Fibroblast of mammary gland (primary cell): ENCODE measurements at regions not wholly inside any gene's neighbourhood (a gene's known extent, or its start where the extent isn't known, plus 50 kb on each side); places are given as distances from the start of the nearest gene placed in this dataset.
"Not testable (repeated sequence)": the region's sequence is repeated elsewhere in the genome, so short reads cannot be mapped to it uniquely, and the experiment has no call there.

ENCODE experiments used
- DNase-seq: peaks from one replicate; pipeline ENCODE4 v3.0.0-alpha.2; 2010; ENCODE audit warnings: low read depth
- H3K4me3 ChIP-seq: 2 replicates; pipeline ENCODE4 v1.5.1; 2011; ENCODE audit warnings: low read depth, mild to moderate bottlenecking, low read length, moderate library complexity; ENCODE audit not compliant: control insufficient read depth
- CTCF ChIP-seq: conservative IDR thresholded peaks from 2 replicates; pipeline ENCODE4 v1.5.1; 2011; ENCODE audit warnings: low read depth, low read length, inconsistent platforms; ENCODE audit not compliant: control insufficient read depth, insufficient read depth

DNA sequence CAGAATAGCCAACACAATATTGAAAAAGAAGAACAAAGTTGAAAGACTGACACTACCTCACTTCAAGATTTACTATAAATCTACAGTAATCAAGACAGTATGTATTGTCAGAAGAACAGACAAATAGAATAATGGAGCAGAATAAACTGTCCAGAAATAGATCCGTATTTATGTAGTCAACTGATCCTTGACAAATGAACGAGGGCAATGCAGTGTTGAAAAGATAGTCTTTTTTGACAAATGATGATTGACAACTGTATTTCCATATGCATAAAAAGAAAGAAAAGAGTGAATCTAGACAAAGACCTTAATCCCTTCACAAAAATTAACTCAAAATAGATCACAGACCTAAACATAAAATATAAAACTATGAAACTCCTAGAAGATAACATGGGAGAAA, 767.1 kb downstream of the KCNA4 start:
- no peak overlapping the region for H3K4me3 ChIP-seq
- no peak for DNase-seq
- TF ChIP-seq CTCF = no peak

DNA sequence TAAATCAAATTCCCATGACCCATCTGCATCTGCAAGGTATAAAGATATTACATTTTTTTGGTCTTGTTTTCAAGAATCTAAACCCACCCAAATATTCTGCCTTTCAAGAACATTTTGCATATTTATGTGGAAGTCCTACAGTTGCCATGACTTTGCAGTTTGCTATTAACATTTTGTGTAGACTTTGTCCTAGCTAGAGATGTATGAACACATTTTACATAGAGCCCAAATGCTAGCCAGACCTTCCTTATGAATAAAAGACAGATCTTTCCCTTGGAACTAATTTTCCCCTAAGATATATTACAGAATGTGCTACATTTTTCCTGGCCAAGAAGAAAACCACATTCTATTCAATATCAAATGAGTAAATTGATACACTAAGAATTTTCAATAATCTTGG, 772.5 kb downstream of the KCNA4 start:
- no peak for TF ChIP-seq CTCF
- no peak for DNase-seq
- H3K4me3 ChIP-seq = no peak overlapping the region

DNA sequence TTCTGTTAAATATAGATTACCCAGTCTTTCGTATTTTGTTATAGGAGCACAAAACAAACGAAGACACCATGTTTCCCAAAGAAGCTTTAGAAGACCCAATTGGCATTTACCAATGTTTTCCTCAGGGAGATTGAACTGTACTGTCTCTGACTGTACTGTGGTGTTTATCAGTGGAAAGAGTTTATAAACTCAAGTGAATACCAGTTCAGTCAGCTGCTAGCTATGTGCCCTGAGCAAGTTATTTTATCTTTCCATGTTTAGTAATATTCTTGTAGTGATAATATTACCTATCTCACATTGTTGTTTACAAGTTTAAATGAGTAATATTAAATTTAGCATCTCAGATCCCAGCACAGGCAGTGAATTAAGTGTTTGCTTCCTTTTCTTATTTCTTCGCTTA, 773.2 kb downstream of the KCNA4 start:
- no peak for DNase-seq
- no peak overlapping the region for H3K4me3 ChIP-seq
- TF ChIP-seq CTCF = no peak

- DNase-seq = no peak
- H3K4me3 ChIP-seq = no peak overlapping the region
- no peak for TF ChIP-seq CTCF
Measured at GRCh38 chr11:29231991-29232390, 784.8 kb downstream of the KCNA4 start.

DNA sequence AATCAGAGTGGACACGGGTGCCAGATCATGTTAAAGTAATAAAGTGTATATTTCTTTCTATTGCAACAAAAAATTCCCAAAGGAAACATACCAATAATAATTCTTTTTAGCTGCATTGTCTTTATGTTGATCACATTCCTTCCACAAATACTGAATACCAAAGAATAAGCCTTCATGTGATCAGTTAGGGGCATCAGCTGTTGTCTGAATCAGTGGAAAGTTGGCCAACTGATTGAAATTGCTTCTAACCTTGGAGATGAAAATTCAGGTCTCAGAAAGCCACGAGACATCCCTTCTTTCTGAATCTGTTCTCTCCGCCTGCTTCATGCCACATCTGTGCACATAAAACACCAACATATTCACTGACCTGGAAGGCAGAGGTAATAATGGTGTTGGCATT, 785.2 kb downstream of the KCNA4 start:
- TF ChIP-seq CTCF = no peak
- no peak overlapping the region for H3K4me3 ChIP-seq
- no peak for DNase-seq

DNA sequence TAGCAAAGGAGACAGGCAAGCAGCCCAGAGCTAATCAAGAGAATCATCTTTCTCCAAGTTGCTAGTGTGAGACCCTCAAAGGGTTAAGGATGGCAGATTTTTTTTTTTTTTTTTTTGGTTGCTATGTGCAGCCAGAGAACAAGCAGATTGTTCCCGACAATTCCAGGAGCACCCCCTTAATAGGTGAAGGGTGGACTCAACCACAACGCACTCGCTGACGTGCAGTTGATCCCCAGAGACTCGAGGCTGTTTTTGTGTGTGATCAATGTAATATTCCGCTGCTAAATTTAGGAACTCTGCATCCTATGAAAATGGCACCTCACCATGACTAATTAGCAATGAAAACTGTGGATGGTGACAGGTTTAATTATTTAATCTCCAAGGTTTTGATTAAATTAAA, 789.0 kb downstream of the KCNA4 start:
- DNase-seq = peak; percentile 45
- TF ChIP-seq CTCF = no peak
- no peak overlapping the region for H3K4me3 ChIP-seq

DNA sequence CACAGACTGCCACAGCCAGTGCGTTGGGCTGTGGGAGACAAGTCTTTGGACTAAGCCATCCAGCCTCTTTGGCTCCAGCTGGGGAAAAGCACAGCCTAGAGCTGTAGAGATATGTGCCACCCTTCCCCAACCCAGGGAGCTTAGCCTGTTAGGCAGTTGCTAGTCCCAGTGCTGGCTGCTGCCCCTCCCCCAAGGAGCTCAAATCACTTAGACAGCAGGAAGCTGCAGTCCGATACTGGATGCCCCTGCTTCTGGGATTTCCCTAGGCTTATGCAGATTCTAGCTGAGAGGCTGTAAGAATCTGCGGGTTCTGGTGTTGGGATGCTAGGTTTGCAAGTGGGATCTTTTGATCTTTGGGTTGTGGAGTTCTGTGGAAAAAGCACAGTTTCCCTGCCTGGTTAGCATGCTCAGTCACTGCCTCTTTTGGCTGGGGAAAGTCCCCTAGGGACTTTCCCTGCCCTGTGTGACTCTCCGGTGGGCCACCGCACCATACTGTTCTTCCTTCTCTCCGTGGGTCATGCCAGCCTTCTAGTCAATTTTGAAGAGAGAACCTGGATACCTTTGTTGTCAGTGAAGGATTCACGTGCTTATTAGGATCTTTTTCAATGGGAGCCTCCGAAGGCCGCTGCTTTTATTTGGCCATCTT, 792.0 kb downstream of the KCNA4 start:
- no peak for TF ChIP-seq CTCF
- no peak overlapping the region for H3K4me3 ChIP-seq

GRCh38 chr11:29219531-29219930, 797.3 kb downstream of the KCNA4 start:
- DNase-seq = not testable (repeated sequence)

More for the DNA sequence above, 792.0 kb downstream of the KCNA4 start:
- DNase-seq = no peak

More at GRCh38 chr11:29219531-29219930, 797.3 kb downstream of the KCNA4 start:
- not testable (repeated sequence) for H3K4me3 ChIP-seq
